ENCODE measurements at regions not wholly inside any gene's neighbourhood (a gene's known extent, or its start where the extent isn't known, plus 50 kb on each side); places are given as distances from the start of the nearest gene placed in this dataset.

- no peak for TF ChIP-seq CTCF (IDR thresholded peaks at IDR 0.05; ENCODE audit: insufficient read depth, low read length)
- no peak overlapping the region for H3K4me3 ChIP-seq (ENCODE audit: low read depth, low read length)
- DNase-seq (ENCODE audit: low read depth), result no peak
These were observed 149.7 kb downstream of the PRL start for GRCh38 chr6:22146931-22147701.

- TF ChIP-seq CTCF (IDR thresholded peaks at IDR 0.05; ENCODE audit: insufficient read depth, low read length), result no peak
- peak; percentile 72 for DNase-seq (ENCODE audit: low read depth)
- H3K4me3 ChIP-seq (ENCODE audit: low read depth, low read length), result no peak overlapping the region
These were observed 148.7 kb downstream of the PRL start for GRCh38 chr6:22147921-22148776.

GRCh38 chr6:22149096-22149495 is 147.7 kb downstream of the PRL start:
- no peak for TF ChIP-seq CTCF (IDR thresholded peaks at IDR 0.05; ENCODE audit: insufficient read depth, low read length)
- H3K4me3 ChIP-seq (ENCODE audit: low read depth, low read length), result no peak overlapping the region
- DNase-seq (ENCODE audit: low read depth), result no peak

GRCh38 chr6:22149501-22150367 is 147.1 kb downstream of the PRL start:
- DNase-seq (ENCODE audit: low read depth), result peak; percentile 8
- H3K4me3 ChIP-seq (ENCODE audit: low read depth, low read length), result no peak overlapping the region
- no peak for TF ChIP-seq CTCF (IDR thresholded peaks at IDR 0.05; ENCODE audit: insufficient read depth, low read length)

GRCh38 chr6:22150368-22151035 is 146.3 kb downstream of the PRL start:
- no peak overlapping the region for H3K4me3 ChIP-seq (ENCODE audit: low read depth, low read length)
- no peak for DNase-seq (ENCODE audit: low read depth)
- no peak for TF ChIP-seq CTCF (IDR thresholded peaks at IDR 0.05; ENCODE audit: insufficient read depth, low read length)

- no peak overlapping the region for H3K4me3 ChIP-seq (ENCODE audit: low read depth, low read length)
- no peak for DNase-seq (ENCODE audit: low read depth)
- TF ChIP-seq CTCF (IDR thresholded peaks at IDR 0.05; ENCODE audit: insufficient read depth, low read length), result no peak
These were observed 144.9 kb downstream of the PRL start for GRCh38 chr6:22151892-22152291.
